GM19043 (cell line): ENCODE measurements at regions not wholly inside any gene's neighbourhood (a gene's known extent, or its start where the extent isn't known, plus 50 kb on each side); places are given as distances from the start of the nearest gene placed in this dataset.
"Not testable (repeated sequence)": the region's sequence is repeated elsewhere in the genome, so short reads cannot be mapped to it uniquely, and the experiment has no call there.

ENCODE experiments used
- ATAC-seq: cut with Tn5 transposase; IDR thresholded peaks from one replicate; pipeline ENCODE4 v1.9.1; 2021; ENCODE audit warnings: low read depth; ENCODE audit not compliant: unreplicated experiment

GRCh38 chr4:78660559-78660958, 109.0 kb downstream of the ANXA3 start:
- ATAC-seq: no peak

- ATAC-seq: no peak
Observed at GRCh38 chr4:78661086-78661690, 109.6 kb downstream of the ANXA3 start.

GRCh38 chr4:78661921-78662521, 110.5 kb downstream of the ANXA3 start:
- peak; percentile 79 for ATAC-seq

- no peak for ATAC-seq
Observed at GRCh38 chr4:78662658-78663057, 111.1 kb downstream of the ANXA3 start.

- ATAC-seq: not testable (repeated sequence)
Observed at GRCh38 chr4:78664296-78664695, 111.9 kb upstream of the BMP2K start.

- no peak for ATAC-seq
Observed at GRCh38 chr4:78665216-78665770, 110.9 kb upstream of the BMP2K start.

GRCh38 chr4:78666830-78667258, 109.3 kb upstream of the BMP2K start:
- ATAC-seq: no peak

GRCh38 chr4:78667325-78667724, 108.8 kb upstream of the BMP2K start:
- no peak for ATAC-seq

- ATAC-seq: peak; percentile 76
Observed at GRCh38 chr4:78667764-78668163, 108.4 kb upstream of the BMP2K start.

- no peak for ATAC-seq
Observed at GRCh38 chr4:78669453-78669852, 106.7 kb upstream of the BMP2K start.

GRCh38 chr4:78671903-78672815, 104.0 kb upstream of the BMP2K start:
- no peak for ATAC-seq

- ATAC-seq: no peak
Observed at GRCh38 chr4:78673337-78673736, 102.8 kb upstream of the BMP2K start.

GRCh38 chr4:78675325-78675724, 100.8 kb upstream of the BMP2K start:
- no peak for ATAC-seq

- ATAC-seq: no peak
Observed at GRCh38 chr4:78682070-78682469, 94.1 kb upstream of the BMP2K start.

- ATAC-seq: no peak
Observed at GRCh38 chr4:78683352-78683751, 92.8 kb upstream of the BMP2K start.

- no peak for ATAC-seq
Observed at GRCh38 chr4:78684325-78685079, 91.6 kb upstream of the BMP2K start.

GRCh38 chr4:78687818-78688217, 88.3 kb upstream of the BMP2K start:
- ATAC-seq: no peak

- no peak for ATAC-seq
Observed at GRCh38 chr4:78688366-78688765, 87.8 kb upstream of the BMP2K start.

- no peak for ATAC-seq
Observed at GRCh38 chr4:78689261-78689660, 86.9 kb upstream of the BMP2K start.

GRCh38 chr4:78689700-78690323, 86.3 kb upstream of the BMP2K start:
- no peak for ATAC-seq
